Mammary epithelial cell (primary cell): ENCODE measurements at regions not wholly inside any gene's neighbourhood (a gene's known extent, or its start where the extent isn't known, plus 50 kb on each side); places are given as distances from the start of the nearest gene placed in this dataset.

ENCODE experiments used
- EZH2 ChIP-seq: IDR thresholded peaks from 2 replicates; pipeline ENCODE4 v1.6.1; 2012; ENCODE audit warnings: low read length, inconsistent platforms, borderline replicate concordance
- TF ChIP-seq, protein P1 (sequence below), 2 donors: IDR thresholded peaks in 1 of 2; conservative IDR thresholded peaks in 1 of 2; 2 replicates each; pipeline ENCODE4 v1.5.1; 2011 to 2012; ENCODE audit warnings: inconsistent platforms in 2 of 2, low read length in 2 of 2, mild to moderate bottlenecking in 2 of 2, control low read depth in 1 of 2, low read depth in 1 of 2; ENCODE audit not compliant: insufficient read depth in 1 of 2; ENCODE audit errors: extremely low read depth in 1 of 2

DNA sequence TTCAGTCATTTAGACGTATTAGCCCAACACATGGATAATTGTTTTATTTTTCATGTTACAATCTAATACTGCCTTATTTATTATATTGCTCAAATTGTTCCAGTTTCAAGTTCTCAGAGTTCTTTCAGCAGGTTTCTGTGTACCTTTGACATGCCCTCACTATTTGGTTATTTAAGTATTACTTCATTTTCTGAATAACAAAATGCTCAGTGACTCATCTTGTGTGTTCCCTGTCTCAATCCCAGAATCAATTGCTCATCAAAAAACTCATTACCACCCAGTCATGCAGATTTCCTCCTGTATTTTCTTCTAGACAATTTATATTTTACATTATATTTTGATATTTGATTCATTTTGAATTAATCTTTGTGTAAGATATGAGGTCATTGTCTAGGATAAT is 562.6 kb downstream of the ANXA1 start:
- TF ChIP-seq, protein P1, sequence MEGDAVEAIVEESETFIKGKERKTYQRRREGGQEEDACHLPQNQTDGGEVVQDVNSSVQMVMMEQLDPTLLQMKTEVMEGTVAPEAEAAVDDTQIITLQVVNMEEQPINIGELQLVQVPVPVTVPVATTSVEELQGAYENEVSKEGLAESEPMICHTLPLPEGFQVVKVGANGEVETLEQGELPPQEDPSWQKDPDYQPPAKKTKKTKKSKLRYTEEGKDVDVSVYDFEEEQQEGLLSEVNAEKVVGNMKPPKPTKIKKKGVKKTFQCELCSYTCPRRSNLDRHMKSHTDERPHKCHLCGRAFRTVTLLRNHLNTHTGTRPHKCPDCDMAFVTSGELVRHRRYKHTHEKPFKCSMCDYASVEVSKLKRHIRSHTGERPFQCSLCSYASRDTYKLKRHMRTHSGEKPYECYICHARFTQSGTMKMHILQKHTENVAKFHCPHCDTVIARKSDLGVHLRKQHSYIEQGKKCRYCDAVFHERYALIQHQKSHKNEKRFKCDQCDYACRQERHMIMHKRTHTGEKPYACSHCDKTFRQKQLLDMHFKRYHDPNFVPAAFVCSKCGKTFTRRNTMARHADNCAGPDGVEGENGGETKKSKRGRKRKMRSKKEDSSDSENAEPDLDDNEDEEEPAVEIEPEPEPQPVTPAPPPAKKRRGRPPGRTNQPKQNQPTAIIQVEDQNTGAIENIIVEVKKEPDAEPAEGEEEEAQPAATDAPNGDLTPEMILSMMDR (conservative IDR thresholded peaks at IDR 0.05 in 1 of 2, IDR thresholded peaks at IDR 0.05 in 1 of 2; ENCODE audit: extremely low read depth in 1 of 2, insufficient read depth in 1 of 2, low read depth in 1 of 2, low read length in 2 of 2): no peak
- TF ChIP-seq EZH2: no peak
